Thymus (tissue), 11 donors: ENCODE measurements at regions not wholly inside any gene's neighbourhood (a gene's known extent, or its start where the extent isn't known, plus 50 kb on each side); places are given as distances from the start of the nearest gene placed in this dataset.
"Not testable (repeated sequence)": the region's sequence is repeated elsewhere in the genome, so short reads cannot be mapped to it uniquely, and the experiment has no call there.

ENCODE experiments used
- DNase-seq, 9 donors: peaks; one replicate each; pipeline ENCODE4 v3.0.0-alpha.2; 2013; ENCODE audit warnings: low spot score in 9 of 9, low read depth in 6 of 9, missing footprints in 1 of 9
- H3K27ac ChIP-seq, 2 donors: one replicate each; pipeline ENCODE4 v1.5.1; 2013; ENCODE audit warnings: control low read depth in 1 of 2, low read depth in 1 of 2, low read length in 1 of 2, mild to moderate bottlenecking in 1 of 2, moderate library complexity in 1 of 2
- H3K27me3 ChIP-seq, 2 donors: one replicate each; pipeline ENCODE4 v1.5.1; 2013; ENCODE audit warnings: low read length in 1 of 2; ENCODE audit not compliant: control insufficient read depth in 2 of 2, insufficient read depth in 1 of 2
- H3K36me3 ChIP-seq, 2 donors: one replicate each; pipeline ENCODE4 v1.5.1; 2013; ENCODE audit warnings: low read length in 1 of 2, mild to moderate bottlenecking in 1 of 2, moderate library complexity in 1 of 2; ENCODE audit not compliant: control insufficient read depth in 2 of 2, insufficient read depth in 2 of 2
- H3K4me1 ChIP-seq, 2 donors: one replicate each; pipeline ENCODE4 v1.5.1; 2013; ENCODE audit warnings: low read length in 2 of 2; ENCODE audit not compliant: control insufficient read depth in 2 of 2, insufficient read depth in 2 of 2
- H3K4me3 ChIP-seq, 2 donors: one replicate each; pipeline ENCODE4 v1.5.1; 2013; ENCODE audit warnings: low read length in 2 of 2, control low read depth in 1 of 2, mild to moderate bottlenecking in 1 of 2
- H3K9me3 ChIP-seq, 2 donors: one replicate each; pipeline ENCODE4 v1.5.1; 2013; ENCODE audit warnings: low read length in 1 of 2, mild to moderate bottlenecking in 1 of 2; ENCODE audit not compliant: control insufficient read depth in 2 of 2, insufficient read depth in 1 of 2
- WGBS: extraction: QIAGEN DNeasy Blood & Tissue Kit; methylation state at CpG from one replicate; pipeline ENCODE4 v1.1.7; 2013; 5-methylcytosine and 5-hydroxymethylcytosine counted together
- donor health status: healthy.

- H3K27me3 ChIP-seq, H3K27ac ChIP-seq, DNase-seq, H3K36me3 ChIP-seq, H3K9me3 ChIP-seq, H3K4me3 ChIP-seq, H3K4me1 ChIP-seq: not testable (repeated sequence)
- 92% methylated on average over 8 of the region's 8 CpGs for WGBS
These were observed 168.5 kb upstream of the TGIF2LY start for GRCh38 chrY:3410322-3410892.
